Body of pancreas (tissue), 4 donors: ENCODE measurements at regions not wholly inside any gene's neighbourhood (a gene's known extent, or its start where the extent isn't known, plus 50 kb on each side); places are given as distances from the start of the nearest gene placed in this dataset.

Experiments used
- POLR2A ChIP-seq, 3 donors: fragments of 450-650 bp; IDR thresholded peaks; one replicate each; pipeline ENCODE4 v1.6.1; 2016; ENCODE audit warnings: antibody characterized with exemption in 3 of 3, mild to moderate bottlenecking in 2 of 3
- TF ChIP-seq, protein P1 (sequence below), 7 experiments: fragments of 450-650 bp in 4 of 7; fragments of 200-600 bp in 3 of 7; sonication (generic) in 3 of 7; IDR thresholded peaks; one replicate each; pipeline ENCODE4 v1.5.1; 2016 to 2019; ENCODE audit warnings: antibody characterized with exemption in 7 of 7

DNA sequence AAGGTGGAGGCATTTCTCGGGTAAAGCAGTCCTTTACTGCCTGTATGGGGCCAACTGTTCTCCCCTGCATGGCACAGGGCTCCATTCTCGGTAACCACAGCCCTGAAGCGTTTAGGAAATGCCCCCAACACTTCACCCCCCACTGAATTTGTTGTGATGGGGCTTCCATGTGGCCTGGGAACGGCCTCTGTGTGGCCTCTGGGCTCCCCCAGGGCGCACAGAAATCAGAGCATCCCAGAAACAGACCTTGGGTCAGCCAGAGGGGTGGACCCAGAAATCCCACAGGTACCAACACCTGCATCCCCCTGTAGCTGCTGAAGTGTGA, 153.7 kb upstream of the VSTM2B start:
- TF ChIP-seq, protein P1, sequence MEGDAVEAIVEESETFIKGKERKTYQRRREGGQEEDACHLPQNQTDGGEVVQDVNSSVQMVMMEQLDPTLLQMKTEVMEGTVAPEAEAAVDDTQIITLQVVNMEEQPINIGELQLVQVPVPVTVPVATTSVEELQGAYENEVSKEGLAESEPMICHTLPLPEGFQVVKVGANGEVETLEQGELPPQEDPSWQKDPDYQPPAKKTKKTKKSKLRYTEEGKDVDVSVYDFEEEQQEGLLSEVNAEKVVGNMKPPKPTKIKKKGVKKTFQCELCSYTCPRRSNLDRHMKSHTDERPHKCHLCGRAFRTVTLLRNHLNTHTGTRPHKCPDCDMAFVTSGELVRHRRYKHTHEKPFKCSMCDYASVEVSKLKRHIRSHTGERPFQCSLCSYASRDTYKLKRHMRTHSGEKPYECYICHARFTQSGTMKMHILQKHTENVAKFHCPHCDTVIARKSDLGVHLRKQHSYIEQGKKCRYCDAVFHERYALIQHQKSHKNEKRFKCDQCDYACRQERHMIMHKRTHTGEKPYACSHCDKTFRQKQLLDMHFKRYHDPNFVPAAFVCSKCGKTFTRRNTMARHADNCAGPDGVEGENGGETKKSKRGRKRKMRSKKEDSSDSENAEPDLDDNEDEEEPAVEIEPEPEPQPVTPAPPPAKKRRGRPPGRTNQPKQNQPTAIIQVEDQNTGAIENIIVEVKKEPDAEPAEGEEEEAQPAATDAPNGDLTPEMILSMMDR (IDR thresholded peaks at IDR 0.05): no peak
- no peak for TF ChIP-seq POLR2A (IDR thresholded peaks at IDR 0.05)
